HK-2 (cell line): ENCODE measurements at regions not wholly inside any gene's neighbourhood (a gene's known extent, or its start where the extent isn't known, plus 50 kb on each side); places are given as distances from the start of the nearest gene placed in this dataset.
"Not testable (repeated sequence)": the region's sequence is repeated elsewhere in the genome, so short reads cannot be mapped to it uniquely, and the experiment has no call there.

Source experiments
- DNase-seq: peaks from one replicate; pipeline ENCODE4 v3.0.0-alpha.2; 2018; ENCODE audit not compliant: unreplicated experiment

GRCh38 chr21:28181730-28182129 lies 810.9 kb downstream of the LTN1 start:
- no peak for DNase-seq

- DNase-seq, result no peak
These were observed 813.5 kb downstream of the LTN1 start for GRCh38 chr21:28179136-28179535.

- no peak for DNase-seq
These were observed 815.6 kb downstream of the LTN1 start for GRCh38 chr21:28177124-28177523.

GRCh38 chr21:28174701-28175100 lies 818.0 kb downstream of the LTN1 start:
- no peak for DNase-seq

GRCh38 chr21:28174006-28174405 lies 818.7 kb downstream of the LTN1 start:
- no peak for DNase-seq

- DNase-seq, result no peak
These were observed 820.3 kb downstream of the LTN1 start for GRCh38 chr21:28172376-28172775.

- no peak for DNase-seq
These were observed 825.3 kb downstream of the LTN1 start for GRCh38 chr21:28167366-28167765.

GRCh38 chr21:28164519-28164918 lies 828.2 kb downstream of the LTN1 start:
- not testable (repeated sequence) for DNase-seq

- DNase-seq, result not testable (repeated sequence)
These were observed 830.6 kb downstream of the LTN1 start for GRCh38 chr21:28162052-28162451.

GRCh38 chr21:28160378-28160777 lies 832.3 kb downstream of the LTN1 start:
- DNase-seq, result no peak

- DNase-seq, result no peak
These were observed 833.3 kb downstream of the LTN1 start for GRCh38 chr21:28159396-28159795.

GRCh38 chr21:28156590-28156989 lies 836.1 kb downstream of the LTN1 start:
- DNase-seq, result no peak

GRCh38 chr21:28154121-28154520 lies 838.6 kb downstream of the LTN1 start:
- DNase-seq, result no peak

- DNase-seq, result no peak
These were observed 839.9 kb downstream of the LTN1 start for GRCh38 chr21:28152732-28153131.

- DNase-seq, result no peak
These were observed 840.9 kb downstream of the LTN1 start for GRCh38 chr21:28151758-28152157.

- no peak for DNase-seq
These were observed 841.9 kb downstream of the LTN1 start for GRCh38 chr21:28150778-28151177.

GRCh38 chr21:28148400-28149064 lies 844.1 kb downstream of the LTN1 start:
- DNase-seq, result no peak

GRCh38 chr21:28144653-28145052 lies 848.0 kb downstream of the LTN1 start:
- no peak for DNase-seq

GRCh38 chr21:28144089-28144488 lies 848.6 kb downstream of the LTN1 start:
- no peak for DNase-seq

- DNase-seq, result peak; percentile 12
These were observed 850.0 kb downstream of the LTN1 start for GRCh38 chr21:28142697-28143096.

GRCh38 chr21:28138272-28138671 lies 854.4 kb downstream of the LTN1 start:
- DNase-seq, result no peak

GRCh38 chr21:28136656-28137255 lies 855.9 kb downstream of the LTN1 start:
- no peak for DNase-seq

- DNase-seq, result no peak
These were observed 857.0 kb downstream of the LTN1 start for GRCh38 chr21:28135646-28136045.

GRCh38 chr21:28133116-28133515 lies 859.6 kb downstream of the LTN1 start:
- no peak for DNase-seq
